ENCODE measurements at regions not wholly inside any gene's neighbourhood (a gene's known extent, or its start where the extent isn't known, plus 50 kb on each side); places are given as distances from the start of the nearest gene placed in this dataset.

GRCh38 chr5:88144219-88145001, 124.2 kb downstream of the TMEM161B start:
- Histone ChIP-seq H3K4me3 (no peak overlapping the region), H3K9ac (ENCODE audit: insufficient read length) (no peak overlapping the region), H3K9me3 (ENCODE audit: low read depth, low read length) (no peaks in the 10 kb centered on the region), H3K27ac (no peak overlapping the region), H3K36me3 (ENCODE audit: insufficient read depth, low read length) (no peaks in the 10 kb centered on the region)
- TF ChIP-seq FOXP2 (optimal IDR thresholded peaks at IDR 0.05; ENCODE audit: control extremely low read depth, extremely low read length, insufficient read depth) (no peak), EZH2 (IDR thresholded peaks at IDR 0.05) (no peak), POLR2AphosphoS5 (IDR thresholded peaks at IDR 0.05; ENCODE audit: borderline replicate concordance, low read depth, low read length) (no peak)
- no peak for DNase-seq (ENCODE audit: low read depth, low spot score)

GRCh38 chr5:88143693-88144218, 124.9 kb downstream of the TMEM161B start:
- Histone ChIP-seq H3K4me3 (no peak overlapping the region), H3K27ac (no peak overlapping the region), H3K36me3 (ENCODE audit: insufficient read depth, low read length) (no peaks in the 10 kb centered on the region), H3K9me3 (ENCODE audit: low read depth, low read length) (no peaks in the 10 kb centered on the region), H3K9ac (ENCODE audit: insufficient read length) (no peak overlapping the region)
- TF ChIP-seq EZH2 (IDR thresholded peaks at IDR 0.05) = no peak
- no peak for DNase-seq (ENCODE audit: low read depth, low spot score)

- no peak overlapping the region for H3K4me3 ChIP-seq
- DNase-seq (ENCODE audit: low read depth, low spot score) = no peak
- H3K9me3 ChIP-seq (ENCODE audit: low read depth, low read length) = no peaks in the 10 kb centered on the region
- H3K27ac ChIP-seq = no peak overlapping the region
- H3K36me3 ChIP-seq (ENCODE audit: insufficient read depth, low read length) = no peaks in the 10 kb centered on the region
- no peak overlapping the region for H3K9ac ChIP-seq (ENCODE audit: insufficient read length)
- TF ChIP-seq POLR2AphosphoS5 (IDR thresholded peaks at IDR 0.05; ENCODE audit: borderline replicate concordance, low read depth, low read length) = no peak
- TF ChIP-seq EZH2 (IDR thresholded peaks at IDR 0.05) = no peak
- no peak for TF ChIP-seq FOXP2 (optimal IDR thresholded peaks at IDR 0.05; ENCODE audit: control extremely low read depth, extremely low read length, insufficient read depth)
These were observed 125.6 kb downstream of the TMEM161B start for GRCh38 chr5:88142886-88143692.

- Histone ChIP-seq H3K36me3 (ENCODE audit: insufficient read depth, low read length) (no peaks in the 10 kb centered on the region), H3K4me3 (peak overlapping the region; percentile 84), H3K9me3 (ENCODE audit: low read depth, low read length) (no peaks in the 10 kb centered on the region), H3K9ac (ENCODE audit: insufficient read length) (no peak overlapping the region), H3K27ac (no peak overlapping the region)
- TF ChIP-seq EZH2 (IDR thresholded peaks at IDR 0.05) = no peak
- no peak for TF ChIP-seq FOXP2 (optimal IDR thresholded peaks at IDR 0.05; ENCODE audit: control extremely low read depth, extremely low read length, insufficient read depth)
- TF ChIP-seq POLR2AphosphoS5 (IDR thresholded peaks at IDR 0.05; ENCODE audit: borderline replicate concordance, low read depth, low read length) = no peak
- no peak for DNase-seq (ENCODE audit: low read depth, low spot score)
These were observed 126.1 kb downstream of the TMEM161B start for GRCh38 chr5:88142636-88142885.

GRCh38 chr5:88140856-88141752, 127.5 kb downstream of the TMEM161B start:
- Histone ChIP-seq H3K27ac (no peak overlapping the region), H3K4me3 (peak overlapping the region; percentile 85), H3K36me3 (ENCODE audit: insufficient read depth, low read length) (no peaks in the 10 kb centered on the region), H3K9me3 (ENCODE audit: low read depth, low read length) (no peaks in the 10 kb centered on the region), H3K9ac (ENCODE audit: insufficient read length) (peak overlapping the region; percentile 78)
- peak; percentile 92 for DNase-seq (ENCODE audit: low read depth, low spot score)
- TF ChIP-seq FOXP2 (optimal IDR thresholded peaks at IDR 0.05; ENCODE audit: control extremely low read depth, extremely low read length, insufficient read depth) (no peak), POLR2AphosphoS5 (IDR thresholded peaks at IDR 0.05; ENCODE audit: borderline replicate concordance, low read depth, low read length) (peak; percentile 64; the same call in 1 of the 2 replicates), EZH2 (IDR thresholded peaks at IDR 0.05) (no peak)

- TF ChIP-seq FOXP2 (optimal IDR thresholded peaks at IDR 0.05; ENCODE audit: control extremely low read depth, extremely low read length, insufficient read depth) (no peak), POLR2AphosphoS5 (IDR thresholded peaks at IDR 0.05; ENCODE audit: borderline replicate concordance, low read depth, low read length) (no peak), EZH2 (IDR thresholded peaks at IDR 0.05) (no peak)
- H3K4me3 ChIP-seq = peak overlapping the region; percentile 85
- no peak for DNase-seq (ENCODE audit: low read depth, low spot score)
- no peaks in the 10 kb centered on the region for H3K36me3 ChIP-seq (ENCODE audit: insufficient read depth, low read length)
- no peaks in the 10 kb centered on the region for H3K9me3 ChIP-seq (ENCODE audit: low read depth, low read length)
- H3K9ac ChIP-seq (ENCODE audit: insufficient read length) = no peak overlapping the region
- no peak overlapping the region for H3K27ac ChIP-seq
These were observed 128.2 kb downstream of the TMEM161B start for GRCh38 chr5:88140396-88140855.

- H3K4me3 ChIP-seq = no peak overlapping the region
- DNase-seq (ENCODE audit: low read depth, low spot score) = no peak
- TF ChIP-seq EZH2 (IDR thresholded peaks at IDR 0.05) (no peak), FOXP2 (optimal IDR thresholded peaks at IDR 0.05; ENCODE audit: control extremely low read depth, extremely low read length, insufficient read depth) (no peak), POLR2AphosphoS5 (IDR thresholded peaks at IDR 0.05; ENCODE audit: borderline replicate concordance, low read depth, low read length) (no peak)
- no peaks in the 10 kb centered on the region for H3K9me3 ChIP-seq (ENCODE audit: low read depth, low read length)
- no peaks in the 10 kb centered on the region for H3K36me3 ChIP-seq (ENCODE audit: insufficient read depth, low read length)
- no peak overlapping the region for H3K9ac ChIP-seq (ENCODE audit: insufficient read length)
- H3K27ac ChIP-seq = no peak overlapping the region
These were observed 138.3 kb downstream of the TMEM161B start for GRCh38 chr5:88130211-88130815.
